Testis (tissue), 2 donors: ENCODE measurements at regions not wholly inside any gene's neighbourhood (a gene's known extent, or its start where the extent isn't known, plus 50 kb on each side); places are given as distances from the start of the nearest gene placed in this dataset.

Source experiments
- DNase-seq: peaks from one replicate; pipeline ENCODE4 v3.0.0-alpha.2; 2019
- H3K27ac ChIP-seq, 2 donors: fragments of 200-600 bp; sonication (generic); one replicate each; pipeline ENCODE4 v1.5.1; 2019
- H3K27me3 ChIP-seq: fragments of 200-600 bp; sonication (generic); one replicate; pipeline ENCODE4 v1.5.1; 2019
- H3K36me3 ChIP-seq: fragments of 200-600 bp; sonication (generic); one replicate; pipeline ENCODE4 v1.5.1; 2017; ENCODE audit warnings: low read depth; ENCODE audit errors: missing control alignments
- H3K4me1 ChIP-seq: fragments of 200-600 bp; sonication (generic); one replicate; pipeline ENCODE4 v1.5.1; 2019
- H3K4me3 ChIP-seq, 2 donors: fragments of 200-600 bp; sonication (generic); one replicate each; pipeline ENCODE4 v1.5.1; 2017 to 2019
- H3K9me3 ChIP-seq: fragments of 200-600 bp; sonication (generic); one replicate; pipeline ENCODE4 v1.5.1; 2017
- CTCF ChIP-seq, 3 experiments: fragments of 450-650 bp in 2 of 3; fragments of 200-600 bp in 1 of 3; sonication (generic) in 1 of 3; IDR thresholded peaks; one replicate each; pipeline ENCODE4 v1.5.1; 2016 to 2019; ENCODE audit warnings: antibody characterized with exemption in 3 of 3, mild to moderate bottlenecking in 2 of 3, moderate library complexity in 1 of 3
- POLR2A ChIP-seq: fragments of 450-650 bp; IDR thresholded peaks from one replicate; pipeline ENCODE4 v1.6.1; 2017; ENCODE audit warnings: antibody characterized with exemption, mild to moderate bottlenecking, moderate library complexity
- WGBS, 2 donors: methylation state at CpG; one replicate each; pipeline ENCODE4 v1.1.5; 2018; 5-methylcytosine and 5-hydroxymethylcytosine counted together
- intact Hi-C: fragments of 100-400 bp; cut with DNase I; formaldehyde crosslinking; loops from one replicate; pipeline ENCODE4 v1.15.1; 2023; ENCODE audit warnings: low total_unique reads

- no peak for TF ChIP-seq CTCF (IDR thresholded peaks at IDR 0.05)
- no peak for TF ChIP-seq POLR2A
- Histone ChIP-seq H3K9me3 (no peaks in the 10 kb centered on the region), H3K36me3 (no peaks in the 10 kb centered on the region), H3K27ac (no peak overlapping the region), H3K4me3 (no peak overlapping the region), H3K4me1 (no peaks in the 10 kb centered on the region), H3K27me3 (no peaks in the 10 kb centered on the region)
- intact Hi-C loops = no loop called here
- DNase-seq = no peak
- 58 to 61% methylated on average over 2 of the region's 2 CpGs for WGBS, 2 donors
Observed at GRCh38 chr15:95016511-95017229, 785.3 kb downstream of the MCTP2 start.

GRCh38 chr15:95017666-95018328, 786.4 kb downstream of the MCTP2 start:
- Histone ChIP-seq H3K4me1 (no peaks in the 10 kb centered on the region), H3K27me3 (no peaks in the 10 kb centered on the region), H3K9me3 (no peaks in the 10 kb centered on the region), H3K4me3 (no peak overlapping the region), H3K27ac (no peak overlapping the region), H3K36me3 (no peaks in the 10 kb centered on the region)
- intact Hi-C loops = no loop called here
- TF ChIP-seq CTCF (IDR thresholded peaks at IDR 0.05) (no peak), POLR2A (no peak)
- peak; percentile 57 for DNase-seq
- 48 to 49% methylated on average over 4 of the region's 4 CpGs for WGBS, 2 donors

- Histone ChIP-seq H3K9me3 (no peaks in the 10 kb centered on the region), H3K4me1 (no peaks in the 10 kb centered on the region), H3K4me3 (no peak overlapping the region), H3K27ac (no peak overlapping the region), H3K36me3 (no peaks in the 10 kb centered on the region), H3K27me3 (no peaks in the 10 kb centered on the region)
- intact Hi-C loops = no loop called here
- DNase-seq = no peak
- WGBS, 2 donors = 79 to 83% methylated on average over 6 of the region's 6 CpGs
- no peak for TF ChIP-seq POLR2A
- no peak for TF ChIP-seq CTCF (IDR thresholded peaks at IDR 0.05)
Observed at GRCh38 chr15:95018888-95019545, 787.7 kb downstream of the MCTP2 start.

GRCh38 chr15:95019907-95020306, 788.5 kb downstream of the MCTP2 start:
- intact Hi-C loops = no loop called here
- H3K9me3 ChIP-seq = no peaks in the 10 kb centered on the region
- no peak for TF ChIP-seq CTCF (IDR thresholded peaks at IDR 0.05)
- no peak for TF ChIP-seq POLR2A
- no peaks in the 10 kb centered on the region for H3K36me3 ChIP-seq
- no peaks in the 10 kb centered on the region for H3K4me1 ChIP-seq
- H3K27me3 ChIP-seq = no peaks in the 10 kb centered on the region
- H3K4me3 ChIP-seq = no peak overlapping the region
- no peak overlapping the region for H3K27ac ChIP-seq
- DNase-seq = no peak
- 64 to 74% methylated on average over 1 of the region's 1 CpG for WGBS, 2 donors
